Left lung (tissue), 4 donors: ENCODE measurements at regions not wholly inside any gene's neighbourhood (a gene's known extent, or its start where the extent isn't known, plus 50 kb on each side); places are given as distances from the start of the nearest gene placed in this dataset.
A peak's percentile ranks its signal among the peaks of the same experiment; 100 is the strongest.

Experiments used
- ATAC-seq: fragments of 200-7000 bp; cut with Tn5 transposase; one replicate; pipeline ENCODE4 v1.9.1; 2020; ENCODE audit warnings: moderate library complexity
- DNase-seq, 4 donors: peaks; one replicate each; pipeline ENCODE4 v3.0.0-alpha.2; 2013 to 2020
- H3K27ac ChIP-seq, 2 donors: fragments of 200-600 bp; sonication (generic) in 1 of 2; one replicate each; pipeline versions ENCODE4 v1.5.0 to v1.8.0; 2020 to 2021
- H3K27me3 ChIP-seq, 2 donors: fragments of 200-600 bp; sonication (generic) in 1 of 2; one replicate each; pipeline versions ENCODE4 v1.5.0 to v1.8.0; 2020 to 2021
- H3K36me3 ChIP-seq, 2 donors: fragments of 200-600 bp; sonication (generic) in 1 of 2; one replicate each; pipeline versions ENCODE4 v1.5.0 to v1.8.0; 2020 to 2021
- H3K4me1 ChIP-seq, 2 donors: fragments of 200-600 bp; one replicate each; pipeline ENCODE4 v1.8.0; 2021
- H3K4me3 ChIP-seq, 2 donors: fragments of 200-600 bp; sonication (generic) in 1 of 2; one replicate each; pipeline versions ENCODE4 v1.5.0 to v1.8.0; 2020 to 2021; ENCODE audit warnings: mild to moderate bottlenecking in 1 of 2
- H3K9me3 ChIP-seq, 2 donors: fragments of 200-600 bp; sonication (generic) in 1 of 2; one replicate each; pipeline versions ENCODE4 v1.5.0 to v1.8.0; 2020 to 2021
- CTCF ChIP-seq, 2 donors: fragments of 200-600 bp; sonication (generic) in 1 of 2; IDR thresholded peaks; one replicate each; pipeline versions ENCODE4 v1.5.0 to v1.8.0; 2021; ENCODE audit warnings: antibody characterized with exemption in 2 of 2
- intact Hi-C, 2 donors: fragments of 100-400 bp; cut with DNase I; formaldehyde crosslinking; loops; one replicate each; pipeline versions ENCODE4 v1.11.2 to v1.14.2; 2022
- donor health status: DM: no; HTN: yes; CAD: no.
- donor health status: DM: no; HTN: no; CAD: no.

- no peak overlapping the region for H3K4me3 ChIP-seq
- H3K27me3 ChIP-seq, result no peaks in the 10 kb centered on the region
- ATAC-seq (no peak), DNase-seq (peak in 1 of 4 donors; percentile 9)
- peaks cover 0 to 8% of the 10 kb centered on the region in 2 donors for H3K9me3 ChIP-seq
- H3K4me1 ChIP-seq, result no peaks in the 10 kb centered on the region
- TF ChIP-seq CTCF (IDR thresholded peaks at IDR 0.05), result no peak
- no peaks in the 10 kb centered on the region for H3K36me3 ChIP-seq
- intact Hi-C loops, result no loop called here
- no peak overlapping the region for H3K27ac ChIP-seq
These were observed 460.7 kb upstream of the RGS18 start for GRCh38 chr1:191697556-191697955.

DNA sequence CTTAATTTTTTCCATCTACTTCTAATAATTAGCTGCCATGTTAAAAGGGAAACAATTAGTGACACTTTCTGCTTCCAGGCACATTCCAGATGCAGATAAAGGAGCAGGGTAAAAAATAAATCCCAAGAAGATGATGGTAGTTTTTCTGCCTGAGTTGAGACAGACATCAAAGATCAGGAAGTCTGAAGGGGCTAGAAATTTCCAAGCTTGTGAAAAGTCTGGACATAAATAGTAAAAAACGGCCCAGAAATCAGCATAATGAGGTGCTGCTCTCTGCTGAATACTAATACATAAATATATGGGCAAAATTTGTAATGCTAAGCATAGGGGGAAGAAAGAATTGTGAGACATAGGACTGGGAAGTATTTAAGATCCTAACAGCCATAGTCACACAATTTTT, 460.0 kb upstream of the RGS18 start:
- Histone ChIP-seq H3K4me3 (no peak overlapping the region), H3K27ac (no peak overlapping the region), H3K4me1 (no peaks in the 10 kb centered on the region), H3K36me3 (no peaks in the 10 kb centered on the region), H3K27me3 (no peaks in the 10 kb centered on the region), H3K9me3 (peaks cover 0 to 8% of the 10 kb centered on the region in 2 donors)
- no peak for TF ChIP-seq CTCF (IDR thresholded peaks at IDR 0.05)
- peak in 1 of 4 donors; percentile 5 for DNase-seq
- no peak for ATAC-seq
- intact Hi-C loops, result no loop called here

DNA sequence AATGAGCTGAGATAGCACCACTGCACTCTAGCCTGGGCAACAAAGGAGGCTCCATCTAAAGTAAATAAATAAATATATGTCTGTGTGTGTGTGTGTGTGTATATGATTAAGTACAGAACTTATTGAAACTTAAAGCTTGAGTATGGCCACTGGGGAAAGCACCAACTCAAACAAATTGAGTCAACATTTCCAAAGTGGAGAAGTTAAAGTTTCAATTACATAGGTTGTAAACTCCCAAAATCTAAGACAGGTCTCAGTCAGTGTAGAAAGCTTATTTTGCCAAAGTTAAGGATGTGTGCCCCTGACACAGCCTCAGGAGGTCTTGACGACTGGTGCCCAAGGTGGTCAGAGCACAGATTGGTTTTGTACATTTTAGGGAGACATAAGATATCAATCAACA, 458.9 kb upstream of the RGS18 start:
- TF ChIP-seq CTCF (IDR thresholded peaks at IDR 0.05), result no peak
- intact Hi-C loops, result no loop called here
- DNase-seq (no peak), ATAC-seq (no peak)
- Histone ChIP-seq H3K4me1 (no peaks in the 10 kb centered on the region), H3K27me3 (no peaks in the 10 kb centered on the region), H3K36me3 (no peaks in the 10 kb centered on the region), H3K27ac (no peak overlapping the region), H3K4me3 (no peak overlapping the region), H3K9me3 (peaks cover 0 to 4% of the 10 kb centered on the region in 2 donors)

- Histone ChIP-seq H3K36me3 (no peaks in the 10 kb centered on the region), H3K9me3 (peaks cover 0 to 4% of the 10 kb centered on the region in 2 donors), H3K27ac (no peak overlapping the region), H3K27me3 (no peaks in the 10 kb centered on the region), H3K4me3 (no peak overlapping the region), H3K4me1 (no peaks in the 10 kb centered on the region)
- intact Hi-C loops, result no loop called here
- no peak for TF ChIP-seq CTCF (IDR thresholded peaks at IDR 0.05)
- ATAC-seq (no peak), DNase-seq (no peak)
These were observed 457.3 kb upstream of the RGS18 start for GRCh38 chr1:191700922-191701321.

- peaks cover 0 to 4% of the 10 kb centered on the region in 2 donors for H3K9me3 ChIP-seq
These were observed 456.1 kb upstream of the RGS18 start for GRCh38 chr1:191702124-191702523.

More at GRCh38 chr1:191702124-191702523, 456.1 kb upstream of the RGS18 start:
- Histone ChIP-seq H3K4me3 (no peak overlapping the region), H3K27me3 (no peaks in the 10 kb centered on the region), H3K27ac (no peak overlapping the region), H3K4me1 (no peaks in the 10 kb centered on the region), H3K36me3 (no peaks in the 10 kb centered on the region)
- intact Hi-C loops, result no loop called here
- ATAC-seq, result no peak
- TF ChIP-seq CTCF (IDR thresholded peaks at IDR 0.05), result no peak
- DNase-seq, result no peak
